ENCODE measurements at regions not wholly inside any gene's neighbourhood (a gene's known extent, or its start where the extent isn't known, plus 50 kb on each side); places are given as distances from the start of the nearest gene placed in this dataset.

DNA sequence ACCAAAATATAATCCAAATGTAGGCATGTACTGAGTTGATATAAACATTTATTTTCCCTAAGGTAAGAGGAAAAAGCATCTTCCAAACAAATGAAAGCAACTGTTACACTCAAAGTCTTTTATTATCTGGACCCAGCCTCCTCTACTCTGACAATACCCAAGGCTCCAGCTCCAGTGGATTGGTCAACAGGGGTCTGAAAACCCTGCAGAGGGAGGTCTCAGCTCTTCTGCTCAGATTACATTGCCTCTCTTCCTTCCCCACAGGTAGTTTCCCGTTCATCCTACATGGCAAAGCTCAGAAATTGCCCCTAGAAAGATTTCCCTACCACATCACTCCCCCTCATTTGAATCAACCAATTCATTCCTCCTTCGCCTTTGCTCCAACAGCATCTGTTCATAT lies 457.0 kb downstream of the METTL4 start:
- TF ChIP-seq, protein P1, sequence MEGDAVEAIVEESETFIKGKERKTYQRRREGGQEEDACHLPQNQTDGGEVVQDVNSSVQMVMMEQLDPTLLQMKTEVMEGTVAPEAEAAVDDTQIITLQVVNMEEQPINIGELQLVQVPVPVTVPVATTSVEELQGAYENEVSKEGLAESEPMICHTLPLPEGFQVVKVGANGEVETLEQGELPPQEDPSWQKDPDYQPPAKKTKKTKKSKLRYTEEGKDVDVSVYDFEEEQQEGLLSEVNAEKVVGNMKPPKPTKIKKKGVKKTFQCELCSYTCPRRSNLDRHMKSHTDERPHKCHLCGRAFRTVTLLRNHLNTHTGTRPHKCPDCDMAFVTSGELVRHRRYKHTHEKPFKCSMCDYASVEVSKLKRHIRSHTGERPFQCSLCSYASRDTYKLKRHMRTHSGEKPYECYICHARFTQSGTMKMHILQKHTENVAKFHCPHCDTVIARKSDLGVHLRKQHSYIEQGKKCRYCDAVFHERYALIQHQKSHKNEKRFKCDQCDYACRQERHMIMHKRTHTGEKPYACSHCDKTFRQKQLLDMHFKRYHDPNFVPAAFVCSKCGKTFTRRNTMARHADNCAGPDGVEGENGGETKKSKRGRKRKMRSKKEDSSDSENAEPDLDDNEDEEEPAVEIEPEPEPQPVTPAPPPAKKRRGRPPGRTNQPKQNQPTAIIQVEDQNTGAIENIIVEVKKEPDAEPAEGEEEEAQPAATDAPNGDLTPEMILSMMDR (IDR thresholded peaks at IDR 0.05; ENCODE audit: insufficient read depth, low read depth, low read length) = no peak
- TF ChIP-seq EZH2 (IDR thresholded peaks at IDR 0.05; ENCODE audit: insufficient read depth, low read length) = no peak

Data from astrocyte (in vitro differentiated cells and primary cell).